HG02610 (cell line): ENCODE measurements at regions not wholly inside any gene's neighbourhood (a gene's known extent, or its start where the extent isn't known, plus 50 kb on each side); places are given as distances from the start of the nearest gene placed in this dataset.

ENCODE experiments used
- ATAC-seq: cut with Tn5 transposase; IDR thresholded peaks from one replicate; pipeline ENCODE4 v1.9.1; 2021; ENCODE audit warnings: mild to moderate bottlenecking, moderate library complexity; ENCODE audit not compliant: unreplicated experiment

DNA sequence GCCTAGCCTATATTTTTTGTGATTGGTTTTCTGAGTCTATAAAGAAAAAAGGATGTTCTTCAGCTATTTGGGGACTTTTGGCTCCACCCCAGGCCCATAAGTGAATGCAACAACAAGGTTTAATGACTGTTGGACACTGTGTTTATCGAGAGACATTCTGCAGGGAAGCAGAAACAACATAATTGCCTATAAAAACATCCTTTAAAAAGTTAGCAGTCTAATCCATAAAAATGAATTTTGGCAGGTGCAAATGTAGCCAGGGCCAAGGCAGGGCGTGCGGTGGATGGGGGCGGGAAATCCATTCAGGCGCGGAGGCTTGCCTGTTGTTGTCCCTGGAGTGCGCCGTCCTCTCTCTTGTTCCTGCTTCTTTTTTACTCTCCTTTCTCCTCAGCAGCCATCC is 99.3 kb downstream of the PAX1 start:
- no peak for ATAC-seq

DNA sequence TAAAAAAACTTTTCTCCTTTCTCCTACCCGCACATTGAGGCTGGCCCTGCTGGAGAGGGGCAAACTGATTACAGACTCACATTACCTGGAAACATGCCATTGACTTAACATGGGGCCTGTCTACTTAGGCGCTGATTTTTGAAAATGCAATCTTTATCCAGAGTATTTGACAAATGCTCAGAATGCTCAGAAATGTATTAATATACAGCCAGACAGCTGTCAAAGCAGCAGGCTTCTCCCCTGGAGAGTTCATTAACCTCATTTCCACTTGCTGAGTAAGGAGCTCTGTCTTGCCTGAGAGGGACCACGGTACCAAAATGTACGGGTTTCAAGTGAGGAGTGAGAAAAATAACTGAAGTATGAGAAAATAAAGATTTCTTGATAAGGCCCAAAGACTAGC is 95.7 kb downstream of the PAX1 start:
- ATAC-seq: no peak

DNA sequence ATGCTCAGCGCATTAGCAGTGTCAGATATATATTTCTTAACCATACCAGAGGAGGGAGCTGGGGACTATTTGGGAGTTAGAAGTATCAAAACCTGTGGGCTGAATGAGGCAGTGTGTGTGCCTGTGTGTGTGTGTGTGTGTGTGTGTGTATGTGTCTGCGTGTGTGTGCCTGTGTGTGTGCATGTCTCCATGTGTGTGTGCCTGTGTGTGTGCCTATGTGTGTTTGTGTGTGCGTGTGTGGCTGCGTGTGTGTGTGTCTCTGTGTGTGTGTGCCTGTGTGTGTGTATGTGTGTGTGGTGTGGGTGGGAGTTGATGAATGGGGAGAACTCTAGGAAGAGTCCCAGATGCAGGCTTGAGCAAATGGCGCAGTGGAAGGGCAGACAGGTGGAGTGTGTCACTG is 92.9 kb downstream of the PAX1 start:
- no peak for ATAC-seq

DNA sequence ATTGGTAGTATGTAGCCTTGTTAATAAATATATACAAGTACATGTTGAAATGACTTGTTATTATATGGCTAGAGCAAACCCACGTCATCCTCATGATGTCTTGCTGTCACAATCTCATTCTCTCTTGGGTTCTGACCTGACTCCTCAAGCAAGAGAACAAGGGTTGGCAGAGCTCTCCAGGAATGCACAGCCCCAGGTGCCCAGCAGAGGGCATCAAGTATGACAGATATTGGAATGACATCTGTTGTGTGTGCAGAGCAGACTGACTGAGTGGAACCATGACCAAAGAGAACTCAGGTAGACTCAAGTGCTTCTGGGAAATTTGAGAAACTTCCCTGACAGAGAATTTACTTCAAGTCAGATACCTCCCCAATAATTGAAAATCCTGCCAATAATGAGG is 90.6 kb downstream of the PAX1 start:
- no peak for ATAC-seq

DNA sequence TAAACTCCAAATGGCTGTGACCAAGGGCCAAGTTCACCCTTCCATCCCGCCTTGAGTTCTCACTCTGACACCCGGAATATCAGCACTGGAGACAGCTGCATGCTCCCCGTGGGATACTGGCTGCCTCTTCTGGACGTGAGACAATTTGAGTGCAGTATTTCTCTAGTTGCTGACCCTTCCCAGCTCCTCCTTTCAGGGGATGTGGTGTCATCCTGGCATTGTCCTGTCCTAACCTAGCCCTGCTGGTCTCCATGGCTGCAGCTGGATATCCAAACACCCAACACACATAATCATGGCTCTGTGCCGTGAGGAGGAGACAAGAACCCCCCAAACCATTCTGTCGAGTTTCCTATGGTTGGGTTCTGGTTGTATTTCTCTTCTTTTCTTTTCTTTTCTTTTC is 82.6 kb downstream of the PAX1 start:
- no peak for ATAC-seq

DNA sequence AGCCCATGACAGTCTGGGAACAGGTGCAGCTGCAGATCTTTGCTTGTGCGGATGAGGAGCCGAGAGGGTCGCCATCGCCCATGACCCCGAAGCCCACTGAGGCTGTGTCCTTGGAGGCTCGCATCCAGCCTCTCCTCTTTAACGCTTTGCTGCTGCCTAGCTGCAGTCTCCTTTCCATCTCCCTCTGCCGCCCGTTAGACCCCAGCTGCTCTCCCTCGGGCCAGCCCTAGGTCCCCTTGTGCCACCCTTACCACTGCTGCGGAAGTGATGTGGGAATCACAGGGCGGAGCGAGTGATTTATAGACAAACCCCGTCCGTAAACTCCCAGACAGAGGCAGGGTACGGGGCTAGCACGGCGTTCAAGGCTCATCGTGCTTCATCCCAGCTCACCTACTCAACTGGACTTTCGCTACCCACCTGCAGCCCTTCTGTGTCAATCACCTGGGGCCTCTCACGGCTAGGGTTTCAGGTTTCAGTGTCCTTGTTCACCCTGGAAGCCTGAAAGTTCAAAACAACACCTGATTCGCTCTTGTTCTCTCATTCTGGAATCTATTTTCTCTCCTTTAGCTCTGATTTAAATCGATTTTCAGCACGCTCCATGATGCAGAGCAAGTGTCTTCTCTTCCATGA is 76.1 kb downstream of the PAX1 start:
- no peak for ATAC-seq

DNA sequence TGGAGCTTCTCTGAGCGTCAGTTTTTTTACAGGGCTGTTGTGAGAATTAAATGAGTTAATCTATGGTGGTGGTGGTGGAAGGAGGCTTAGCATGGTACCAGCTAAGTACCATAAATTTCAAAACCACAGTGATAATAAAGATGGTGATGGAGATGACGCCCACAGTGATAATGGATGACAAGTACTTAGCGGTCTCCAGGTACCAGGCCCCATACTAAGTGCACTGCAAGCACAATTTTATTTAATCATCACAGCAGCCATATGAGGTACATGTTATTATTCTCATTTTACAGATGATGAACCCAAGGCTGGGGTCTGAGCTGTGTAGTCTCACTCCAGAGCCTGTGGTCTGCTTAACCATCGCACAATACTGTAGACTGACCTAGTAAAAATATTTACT is 75.1 kb downstream of the PAX1 start:
- ATAC-seq: no peak
